ENCODE measurements at regions not wholly inside any gene's neighbourhood (a gene's known extent, or its start where the extent isn't known, plus 50 kb on each side); places are given as distances from the start of the nearest gene placed in this dataset.

DNA sequence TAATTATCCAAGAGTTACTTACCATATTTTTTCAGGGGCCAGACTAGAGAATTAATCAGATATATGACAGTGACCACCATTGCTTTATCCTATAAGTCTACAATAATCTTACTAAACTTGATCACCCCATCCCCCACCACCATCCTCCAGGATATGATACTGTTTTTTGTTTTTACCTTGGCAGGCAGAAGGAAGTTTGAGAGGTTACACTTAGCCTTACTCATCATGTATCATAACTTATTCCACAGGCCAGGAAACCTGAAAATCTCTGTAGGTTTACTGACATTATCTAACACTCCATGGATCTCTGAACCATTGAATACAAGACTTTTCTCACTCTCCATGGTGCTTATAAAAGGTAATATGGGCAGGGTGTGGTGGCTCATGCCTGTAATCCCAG lies 602.7 kb downstream of the KCNJ3 start:
- TF ChIP-seq CTCF (IDR thresholded peaks at IDR 0.05; ENCODE audit: partially characterized antibody, unreplicated experiment) = no peak
- H3K9me3 Mint-ChIP-seq (ENCODE audit: unreplicated experiment) = peaks cover 2% of the 10 kb centered on the region
- H3K27me3 Mint-ChIP-seq (ENCODE audit: unreplicated experiment) = no peaks in the 10 kb centered on the region
- no peak for DNase-seq
- H3K4me3 Mint-ChIP-seq (ENCODE audit: unreplicated experiment) = no peak overlapping the region
- H3K4me1 Mint-ChIP-seq (ENCODE audit: low read depth, unreplicated experiment) = peaks cover 4% of the 10 kb centered on the region
- H3K27ac Mint-ChIP-seq (ENCODE audit: unreplicated experiment) = no peak overlapping the region
- no peaks in the 10 kb centered on the region for H3K36me3 Mint-ChIP-seq (ENCODE audit: unreplicated experiment)

- Mint-ChIP-seq H3K4me1 (ENCODE audit: low read depth, unreplicated experiment) (peaks cover 9% of the 10 kb centered on the region), H3K27me3 (ENCODE audit: unreplicated experiment) (no peaks in the 10 kb centered on the region), H3K4me3 (ENCODE audit: unreplicated experiment) (no peak overlapping the region), H3K9me3 (ENCODE audit: unreplicated experiment) (no peaks in the 10 kb centered on the region), H3K36me3 (ENCODE audit: unreplicated experiment) (no peaks in the 10 kb centered on the region), H3K27ac (ENCODE audit: unreplicated experiment) (no peak overlapping the region)
- TF ChIP-seq CTCF (IDR thresholded peaks at IDR 0.05; ENCODE audit: partially characterized antibody, unreplicated experiment) = no peak
- no peak for DNase-seq
These were observed 599.5 kb downstream of the KCNJ3 start for GRCh38 chr2:155298001-155298400.

GRCh38 chr2:155294358-155294757 lies 595.9 kb downstream of the KCNJ3 start:
- no peak for TF ChIP-seq CTCF (IDR thresholded peaks at IDR 0.05; ENCODE audit: partially characterized antibody, unreplicated experiment)
- no peak for DNase-seq
- Mint-ChIP-seq H3K36me3 (ENCODE audit: unreplicated experiment) (no peaks in the 10 kb centered on the region), H3K27ac (ENCODE audit: unreplicated experiment) (no peak overlapping the region), H3K9me3 (ENCODE audit: unreplicated experiment) (no peaks in the 10 kb centered on the region), H3K4me3 (ENCODE audit: unreplicated experiment) (no peak overlapping the region), H3K4me1 (ENCODE audit: low read depth, unreplicated experiment) (peaks cover 9% of the 10 kb centered on the region), H3K27me3 (ENCODE audit: unreplicated experiment) (no peaks in the 10 kb centered on the region)

DNA sequence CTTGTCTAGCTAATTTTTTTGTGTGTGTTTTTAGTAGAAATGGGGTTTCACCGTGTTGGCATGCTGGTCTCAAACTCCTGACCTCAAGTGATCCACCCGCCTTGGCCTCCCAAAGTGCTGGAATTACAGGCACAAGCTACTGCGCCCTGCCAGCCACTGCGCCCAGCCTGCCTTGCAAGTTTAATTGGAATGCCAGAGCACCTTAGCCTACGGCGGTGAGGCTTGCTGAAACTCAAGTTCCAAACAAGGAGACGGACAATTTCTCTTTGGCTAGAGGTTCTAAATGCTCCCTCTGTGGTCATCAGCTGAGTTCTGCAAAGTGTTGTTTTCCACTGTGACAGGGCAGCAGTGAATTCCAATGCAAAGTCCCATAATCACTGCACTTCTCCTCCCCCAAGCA lies 583.4 kb downstream of the KCNJ3 start:
- no peaks in the 10 kb centered on the region for H3K9me3 Mint-ChIP-seq (ENCODE audit: unreplicated experiment)
- H3K36me3 Mint-ChIP-seq (ENCODE audit: unreplicated experiment) = no peaks in the 10 kb centered on the region
- no peak overlapping the region for H3K27ac Mint-ChIP-seq (ENCODE audit: unreplicated experiment)
- TF ChIP-seq CTCF (IDR thresholded peaks at IDR 0.05; ENCODE audit: partially characterized antibody, unreplicated experiment) = no peak
- H3K27me3 Mint-ChIP-seq (ENCODE audit: unreplicated experiment) = no peaks in the 10 kb centered on the region
- H3K4me1 Mint-ChIP-seq (ENCODE audit: low read depth, unreplicated experiment) = no peaks in the 10 kb centered on the region
- DNase-seq = no peak
- H3K4me3 Mint-ChIP-seq (ENCODE audit: unreplicated experiment) = no peak overlapping the region

DNA sequence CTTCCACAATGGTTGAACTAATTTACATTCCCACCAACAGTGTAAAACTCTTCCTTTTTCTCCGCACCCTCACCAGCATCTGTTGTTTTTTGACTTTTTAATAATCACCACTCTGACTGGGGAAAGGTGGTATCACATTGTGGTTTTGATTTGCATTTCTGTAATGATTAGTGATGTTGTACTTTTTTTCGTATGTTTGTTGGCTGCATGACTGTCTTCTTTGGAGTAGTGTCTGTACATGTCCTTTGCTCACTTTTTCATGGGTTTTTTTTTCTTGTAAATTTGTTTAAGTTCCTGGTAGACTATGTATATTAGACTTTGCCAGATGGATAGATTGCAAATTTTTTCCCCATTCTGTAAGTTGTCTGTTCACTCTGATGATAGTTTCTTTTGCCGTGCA lies 574.8 kb downstream of the KCNJ3 start:
- no peak overlapping the region for H3K27ac Mint-ChIP-seq (ENCODE audit: unreplicated experiment)
- H3K27me3 Mint-ChIP-seq (ENCODE audit: unreplicated experiment) = no peaks in the 10 kb centered on the region
- no peaks in the 10 kb centered on the region for H3K9me3 Mint-ChIP-seq (ENCODE audit: unreplicated experiment)
- no peak overlapping the region for H3K4me3 Mint-ChIP-seq (ENCODE audit: unreplicated experiment)
- no peaks in the 10 kb centered on the region for H3K4me1 Mint-ChIP-seq (ENCODE audit: low read depth, unreplicated experiment)
- no peaks in the 10 kb centered on the region for H3K36me3 Mint-ChIP-seq (ENCODE audit: unreplicated experiment)
- DNase-seq = no peak
- no peak for TF ChIP-seq CTCF (IDR thresholded peaks at IDR 0.05; ENCODE audit: partially characterized antibody, unreplicated experiment)

Data from glutamatergic neuron (in vitro differentiated cells).